ENCODE measurements at regions not wholly inside any gene's neighbourhood (a gene's known extent, or its start where the extent isn't known, plus 50 kb on each side); places are given as distances from the start of the nearest gene placed in this dataset.
A peak's percentile ranks its signal among the peaks of the same experiment; 100 is the strongest.

DNA sequence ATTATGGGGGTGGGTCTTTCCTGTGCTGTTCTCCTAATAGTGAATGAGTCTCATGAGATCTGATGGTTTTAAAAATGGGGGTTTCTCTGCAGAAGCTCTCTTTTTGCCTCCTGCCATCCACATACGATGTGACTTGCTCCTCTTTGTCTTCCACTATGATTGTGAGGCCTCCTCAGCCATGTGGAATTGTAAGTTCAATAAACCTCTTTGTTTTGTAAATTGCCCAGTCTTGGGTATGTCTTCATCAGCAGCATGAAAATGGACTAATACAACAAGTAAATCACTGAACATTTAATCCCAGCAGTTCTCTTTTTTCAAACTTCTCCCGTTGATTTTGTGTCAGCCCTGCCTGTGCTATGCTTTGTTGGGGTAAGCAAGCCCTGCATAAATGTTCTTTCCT lies 95.2 kb downstream of the FAM217A start:
- no peaks in the 10 kb centered on the region for H3K4me1 ChIP-seq (ENCODE audit: control insufficient read depth, insufficient read depth, low read length)
- H3K9me3 ChIP-seq (ENCODE audit: control insufficient read depth in 2 of 2, low read length in 2 of 2) = no peaks in the 10 kb centered on the region
- H3K36me3 ChIP-seq (ENCODE audit: control insufficient read depth in 2 of 2, insufficient read depth in 2 of 2, low read length in 2 of 2) = no peaks in the 10 kb centered on the region
- no peak overlapping the region for H3K9ac ChIP-seq (ENCODE audit: low read length in 2 of 2)
- no peaks in the 10 kb centered on the region for H3K27me3 ChIP-seq (ENCODE audit: control insufficient read depth in 1 of 2, insufficient read depth in 2 of 2, low read length in 2 of 2)
- no peak overlapping the region for H3K4me3 ChIP-seq (ENCODE audit: low read length in 2 of 2)
- H3K27ac ChIP-seq (ENCODE audit: low read length) = no peak overlapping the region

DNA sequence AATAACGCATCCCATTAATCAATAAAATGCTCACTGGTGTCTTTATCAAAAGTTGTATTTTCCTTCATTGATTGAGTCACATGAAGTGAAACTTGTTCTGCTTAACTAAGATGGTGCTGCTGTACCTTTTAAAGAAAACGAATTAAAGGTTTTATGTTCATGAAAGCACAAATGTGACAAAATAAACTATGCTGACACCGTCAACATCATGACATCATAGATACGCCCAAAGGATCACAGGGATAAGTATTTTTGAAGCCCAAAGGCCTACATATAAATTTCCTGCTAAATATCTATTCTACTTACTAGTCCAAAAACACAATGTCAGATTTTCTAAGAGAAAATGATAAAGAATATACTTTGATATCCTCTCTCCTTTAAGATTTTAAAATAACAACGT lies 94.4 kb downstream of the FAM217A start:
- Histone ChIP-seq H3K4me1 (ENCODE audit: control insufficient read depth, insufficient read depth, low read length) (no peaks in the 10 kb centered on the region), H3K9ac (ENCODE audit: low read length in 2 of 2) (no peak overlapping the region), H3K27ac (ENCODE audit: low read length) (no peak overlapping the region), H3K27me3 (ENCODE audit: control insufficient read depth in 1 of 2, insufficient read depth in 2 of 2, low read length in 2 of 2) (no peaks in the 10 kb centered on the region), H3K9me3 (ENCODE audit: control insufficient read depth in 2 of 2, low read length in 2 of 2) (no peaks in the 10 kb centered on the region), H3K4me3 (ENCODE audit: low read length in 2 of 2) (no peak overlapping the region), H3K36me3 (ENCODE audit: control insufficient read depth in 2 of 2, insufficient read depth in 2 of 2, low read length in 2 of 2) (no peaks in the 10 kb centered on the region)

- H3K9ac ChIP-seq (ENCODE audit: low read length in 2 of 2) = no peak overlapping the region
- no peaks in the 10 kb centered on the region for H3K27me3 ChIP-seq (ENCODE audit: control insufficient read depth in 1 of 2, insufficient read depth in 2 of 2, low read length in 2 of 2)
- H3K27ac ChIP-seq (ENCODE audit: low read length) = no peak overlapping the region
- H3K9me3 ChIP-seq (ENCODE audit: control insufficient read depth in 2 of 2, low read length in 2 of 2) = no peaks in the 10 kb centered on the region
- H3K4me1 ChIP-seq (ENCODE audit: control insufficient read depth, insufficient read depth, low read length) = peaks cover 3% of the 10 kb centered on the region
- H3K4me3 ChIP-seq (ENCODE audit: low read length in 2 of 2) = no peak overlapping the region
- no peaks in the 10 kb centered on the region for H3K36me3 ChIP-seq (ENCODE audit: control insufficient read depth in 2 of 2, insufficient read depth in 2 of 2, low read length in 2 of 2)
Observed at GRCh38 chr6:3986241-3986640, 92.7 kb downstream of the FAM217A start.

DNA sequence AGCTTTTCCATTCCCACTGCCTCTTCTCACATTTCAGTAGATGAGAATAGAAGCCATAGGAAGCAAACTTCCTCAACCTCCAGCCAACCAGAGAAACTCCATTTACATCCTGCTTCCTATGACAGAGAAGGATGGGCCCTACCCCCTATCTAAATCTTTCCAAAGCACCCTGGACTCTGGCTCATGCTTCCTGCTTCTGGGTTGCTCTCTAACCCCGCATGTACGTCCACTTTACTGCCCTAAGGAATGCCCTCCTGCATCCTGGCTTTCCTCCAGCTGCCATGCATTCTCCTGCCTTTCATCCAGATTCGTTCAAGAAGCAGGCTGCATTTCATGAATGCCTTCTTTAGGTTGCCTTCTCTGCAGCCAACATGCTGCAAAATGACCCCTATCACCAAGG lies 91.9 kb downstream of the FAM217A start:
- no peak overlapping the region for H3K4me3 ChIP-seq (ENCODE audit: low read length in 2 of 2)
- no peaks in the 10 kb centered on the region for H3K9me3 ChIP-seq (ENCODE audit: control insufficient read depth in 2 of 2, low read length in 2 of 2)
- H3K27ac ChIP-seq (ENCODE audit: low read length) = no peak overlapping the region
- H3K36me3 ChIP-seq (ENCODE audit: control insufficient read depth in 2 of 2, insufficient read depth in 2 of 2, low read length in 2 of 2) = no peaks in the 10 kb centered on the region
- H3K27me3 ChIP-seq (ENCODE audit: control insufficient read depth in 1 of 2, insufficient read depth in 2 of 2, low read length in 2 of 2) = no peaks in the 10 kb centered on the region
- H3K9ac ChIP-seq (ENCODE audit: low read length in 2 of 2) = no peak overlapping the region
- H3K4me1 ChIP-seq (ENCODE audit: control insufficient read depth, insufficient read depth, low read length) = peaks cover 3% of the 10 kb centered on the region

- no peak overlapping the region for H3K27ac ChIP-seq (ENCODE audit: low read length)
- peaks cover 3% of the 10 kb centered on the region for H3K4me1 ChIP-seq (ENCODE audit: control insufficient read depth, insufficient read depth, low read length)
- no peak overlapping the region for H3K9ac ChIP-seq (ENCODE audit: low read length in 2 of 2)
Observed at GRCh38 chr6:3987576-3987975, 91.4 kb downstream of the FAM217A start.

GRCh38 chr6:3990692-3991491 lies 88.0 kb downstream of the FAM217A start:
- H3K27ac ChIP-seq (ENCODE audit: low read length) = peak overlapping the region; percentile 60

More at GRCh38 chr6:3987576-3987975, 91.4 kb downstream of the FAM217A start:
- Histone ChIP-seq H3K27me3 (ENCODE audit: control insufficient read depth in 1 of 2, insufficient read depth in 2 of 2, low read length in 2 of 2) (no peaks in the 10 kb centered on the region), H3K4me3 (ENCODE audit: low read length in 2 of 2) (no peak overlapping the region), H3K9me3 (ENCODE audit: control insufficient read depth in 2 of 2, low read length in 2 of 2) (no peaks in the 10 kb centered on the region), H3K36me3 (ENCODE audit: control insufficient read depth in 2 of 2, insufficient read depth in 2 of 2, low read length in 2 of 2) (no peaks in the 10 kb centered on the region)

DNA sequence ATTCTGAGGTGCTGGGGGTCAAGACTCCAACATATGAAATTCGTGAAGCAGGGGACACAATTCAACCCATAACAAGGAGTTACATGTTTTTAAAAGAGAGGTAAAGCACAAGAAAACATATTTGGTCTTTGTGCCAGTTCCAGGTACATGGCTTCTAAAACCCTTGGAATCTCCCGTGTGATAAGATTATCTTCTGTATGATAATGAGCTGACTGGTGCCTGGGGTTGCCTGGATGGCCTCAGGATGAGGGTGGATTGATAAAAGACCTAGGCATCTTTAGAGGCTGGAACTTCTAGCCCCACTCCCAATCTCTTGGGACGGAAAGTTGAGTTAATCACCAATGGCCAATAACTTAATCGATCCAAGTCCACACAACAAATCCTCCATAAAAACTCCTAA lies 87.0 kb downstream of the FAM217A start:
- no peak overlapping the region for H3K4me3 ChIP-seq (ENCODE audit: low read length in 2 of 2)
- H3K4me1 ChIP-seq (ENCODE audit: control insufficient read depth, insufficient read depth, low read length) = peaks cover 3% of the 10 kb centered on the region
- no peak overlapping the region for H3K27ac ChIP-seq (ENCODE audit: low read length)
- no peaks in the 10 kb centered on the region for H3K27me3 ChIP-seq (ENCODE audit: control insufficient read depth in 1 of 2, insufficient read depth in 2 of 2, low read length in 2 of 2)
- H3K36me3 ChIP-seq (ENCODE audit: control insufficient read depth in 2 of 2, insufficient read depth in 2 of 2, low read length in 2 of 2) = no peaks in the 10 kb centered on the region
- H3K9ac ChIP-seq (ENCODE audit: low read length in 2 of 2) = no peak overlapping the region
- H3K9me3 ChIP-seq (ENCODE audit: control insufficient read depth in 2 of 2, low read length in 2 of 2) = no peaks in the 10 kb centered on the region

More at GRCh38 chr6:3990692-3991491, 88.0 kb downstream of the FAM217A start:
- no peaks in the 10 kb centered on the region for H3K27me3 ChIP-seq (ENCODE audit: control insufficient read depth in 1 of 2, insufficient read depth in 2 of 2, low read length in 2 of 2)
- H3K4me1 ChIP-seq (ENCODE audit: control insufficient read depth, insufficient read depth, low read length) = peaks cover 3% of the 10 kb centered on the region
- no peaks in the 10 kb centered on the region for H3K36me3 ChIP-seq (ENCODE audit: control insufficient read depth in 2 of 2, insufficient read depth in 2 of 2, low read length in 2 of 2)
- peak overlapping the region; percentile 48 to 81 for H3K4me3 ChIP-seq (ENCODE audit: low read length in 2 of 2)
- H3K9me3 ChIP-seq (ENCODE audit: control insufficient read depth in 2 of 2, low read length in 2 of 2) = no peaks in the 10 kb centered on the region
- peak overlapping the region; percentile 49 to 78 for H3K9ac ChIP-seq (ENCODE audit: low read length in 2 of 2)

- no peaks in the 10 kb centered on the region for H3K9me3 ChIP-seq (ENCODE audit: control insufficient read depth in 2 of 2, low read length in 2 of 2)
- no peaks in the 10 kb centered on the region for H3K27me3 ChIP-seq (ENCODE audit: control insufficient read depth in 1 of 2, insufficient read depth in 2 of 2, low read length in 2 of 2)
- H3K9ac ChIP-seq (ENCODE audit: low read length in 2 of 2) = no peak overlapping the region
- no peak overlapping the region for H3K4me3 ChIP-seq (ENCODE audit: low read length in 2 of 2)
- H3K36me3 ChIP-seq (ENCODE audit: control insufficient read depth in 2 of 2, insufficient read depth in 2 of 2, low read length in 2 of 2) = no peaks in the 10 kb centered on the region
- H3K27ac ChIP-seq (ENCODE audit: low read length) = no peak overlapping the region
- no peaks in the 10 kb centered on the region for H3K4me1 ChIP-seq (ENCODE audit: control insufficient read depth, insufficient read depth, low read length)
Observed at GRCh38 chr6:3996349-3996748, 82.6 kb downstream of the FAM217A start.

DNA sequence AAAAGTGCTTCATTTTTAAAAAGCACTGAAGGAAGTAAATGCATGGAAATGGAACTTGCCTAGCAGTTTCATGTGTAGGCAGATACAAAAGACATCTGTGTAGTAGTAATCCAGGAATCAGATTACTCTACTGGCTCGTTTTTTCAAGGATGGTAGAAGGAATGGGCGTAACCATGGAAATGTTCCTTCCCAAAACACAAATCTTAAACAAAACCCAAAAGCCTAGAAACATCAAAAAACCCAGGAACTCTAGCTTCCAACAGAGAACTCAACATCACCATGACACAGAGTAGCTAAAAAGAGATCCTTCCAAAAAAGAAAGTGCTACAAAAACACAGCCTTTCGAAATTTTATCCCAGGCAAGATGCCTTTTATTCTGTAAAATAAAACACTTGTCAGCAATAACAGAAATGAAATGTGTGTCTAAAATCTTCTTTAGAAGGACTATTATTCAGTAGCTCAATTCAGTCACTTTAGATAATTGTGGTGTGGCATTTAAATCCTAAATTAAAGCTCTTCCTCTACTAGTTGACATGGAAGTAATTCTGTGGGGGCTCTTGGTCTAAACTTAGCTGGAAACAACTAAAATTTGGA lies 81.7 kb downstream of the FAM217A start:
- Histone ChIP-seq H3K4me3 (ENCODE audit: low read length in 2 of 2) (no peak overlapping the region), H3K27ac (ENCODE audit: low read length) (peak overlapping the region; percentile 7)

DNA sequence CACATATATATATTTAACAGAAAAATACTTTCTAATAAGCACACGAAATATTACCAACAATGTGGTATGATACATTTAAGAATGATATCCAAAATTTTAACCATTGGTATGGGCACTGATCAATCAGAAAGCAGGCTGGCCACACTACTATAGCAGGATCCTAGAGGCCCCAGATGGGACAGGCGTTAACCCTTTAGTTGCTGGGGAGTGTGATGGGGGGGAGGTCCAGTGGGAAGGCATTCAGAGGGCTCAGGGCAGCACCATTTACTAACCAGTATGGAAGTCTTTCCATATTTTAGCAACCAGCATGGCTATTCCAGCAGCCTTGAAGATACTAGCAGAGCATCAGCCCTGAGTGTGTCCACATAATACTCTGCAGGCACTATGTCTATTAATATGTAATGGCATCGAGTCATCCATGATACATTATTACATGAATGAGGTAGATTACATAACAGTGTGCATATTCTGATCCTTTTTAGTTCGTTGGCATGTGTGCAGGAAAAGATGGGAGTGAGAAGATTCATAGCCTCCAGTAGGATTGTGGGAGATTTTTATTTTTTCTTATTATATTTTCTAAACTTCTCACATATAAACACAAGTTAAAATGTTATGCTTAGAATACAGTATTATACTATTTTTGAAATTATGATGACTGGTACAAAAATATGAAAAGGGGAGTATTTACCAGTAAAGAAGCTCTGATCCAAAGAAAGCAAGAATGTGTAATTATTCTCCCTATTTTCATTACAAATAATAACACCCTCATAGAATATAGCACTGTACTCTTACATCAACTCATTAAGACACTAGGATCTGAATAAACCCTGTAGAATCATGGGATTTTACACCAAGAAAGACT lies 78.9 kb downstream of the FAM217A start:
- Histone ChIP-seq H3K36me3 (ENCODE audit: control insufficient read depth in 2 of 2, insufficient read depth in 2 of 2, low read length in 2 of 2) (no peaks in the 10 kb centered on the region), H3K9me3 (ENCODE audit: control insufficient read depth in 2 of 2, low read length in 2 of 2) (no peaks in the 10 kb centered on the region), H3K27me3 (ENCODE audit: control insufficient read depth in 1 of 2, insufficient read depth in 2 of 2, low read length in 2 of 2) (no peaks in the 10 kb centered on the region), H3K4me3 (ENCODE audit: low read length in 2 of 2) (no peak overlapping the region), H3K9ac (ENCODE audit: low read length in 2 of 2) (no peak overlapping the region), H3K27ac (ENCODE audit: low read length) (no peak overlapping the region), H3K4me1 (ENCODE audit: control insufficient read depth, insufficient read depth, low read length) (no peaks in the 10 kb centered on the region)

More for the DNA sequence above, 81.7 kb downstream of the FAM217A start:
- no peaks in the 10 kb centered on the region for H3K27me3 ChIP-seq (ENCODE audit: control insufficient read depth in 1 of 2, insufficient read depth in 2 of 2, low read length in 2 of 2)
- H3K36me3 ChIP-seq (ENCODE audit: control insufficient read depth in 2 of 2, insufficient read depth in 2 of 2, low read length in 2 of 2) = no peaks in the 10 kb centered on the region
- no peaks in the 10 kb centered on the region for H3K4me1 ChIP-seq (ENCODE audit: control insufficient read depth, insufficient read depth, low read length)
- H3K9me3 ChIP-seq (ENCODE audit: control insufficient read depth in 2 of 2, low read length in 2 of 2) = no peaks in the 10 kb centered on the region
- no peak overlapping the region for H3K9ac ChIP-seq (ENCODE audit: low read length in 2 of 2)

Data from stomach smooth muscle (tissue), 2 donors.